RCC 7860 (cell line): ENCODE measurements at regions not wholly inside any gene's neighbourhood (a gene's known extent, or its start where the extent isn't known, plus 50 kb on each side); places are given as distances from the start of the nearest gene placed in this dataset.

Experiments
- DNase-seq: peaks from one replicate; pipeline ENCODE4 v3.0.0-alpha.2; 2015; ENCODE audit warnings: low spot score
- FAIRE-seq: peaks from 2 replicates; lab custom pipeline; 2012; peaks lifted over from hg19 to GRCh38; lab: Jason Lieb, UNC

DNA sequence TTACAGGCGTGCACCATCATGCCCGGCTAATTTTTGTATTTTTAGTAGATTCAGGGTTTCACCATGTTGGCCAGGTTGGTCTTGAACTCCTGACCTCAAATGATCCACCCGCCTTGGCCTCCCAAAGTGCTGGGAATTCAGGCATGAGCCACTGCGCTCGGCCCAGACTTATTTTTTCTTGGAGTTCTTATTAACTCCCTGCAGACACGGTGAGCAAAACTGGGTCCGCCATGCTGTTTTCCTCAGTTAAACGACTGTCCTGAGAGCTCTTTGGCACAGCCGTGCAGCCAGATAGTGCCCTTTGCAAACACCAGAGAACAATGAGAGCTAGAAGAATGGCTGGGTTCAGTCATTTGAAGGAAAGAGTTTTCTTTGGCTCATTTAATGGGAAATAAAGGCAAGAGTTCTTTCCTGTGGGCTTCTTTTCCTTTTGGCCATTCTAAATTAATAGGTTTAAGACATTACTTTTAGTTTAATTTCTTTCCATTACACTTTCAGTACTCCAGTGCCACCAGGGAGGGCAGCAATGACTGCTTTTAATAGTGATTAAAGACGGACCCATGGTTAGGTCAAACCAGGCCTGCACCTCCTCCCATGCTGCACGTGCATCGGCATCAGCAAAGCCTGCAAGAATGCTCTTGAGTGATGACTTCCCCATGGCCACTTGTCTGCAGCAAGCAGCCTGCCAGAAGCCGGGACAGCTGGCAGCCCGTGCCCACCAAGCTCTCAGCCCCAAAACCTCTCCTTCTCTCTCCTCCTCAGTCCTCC, 60.7 kb downstream of the VCPKMT start:
- DNase-seq (no peak), FAIRE-seq (no peak)

- DNase-seq, result no peak
- no peak for FAIRE-seq
Measured at GRCh38 chr14:50056435-50056834, 59.9 kb downstream of the VCPKMT start.

- no peak for DNase-seq
- FAIRE-seq, result no peak
Measured at GRCh38 chr14:50057331-50057730, 59.0 kb downstream of the VCPKMT start.

DNA sequence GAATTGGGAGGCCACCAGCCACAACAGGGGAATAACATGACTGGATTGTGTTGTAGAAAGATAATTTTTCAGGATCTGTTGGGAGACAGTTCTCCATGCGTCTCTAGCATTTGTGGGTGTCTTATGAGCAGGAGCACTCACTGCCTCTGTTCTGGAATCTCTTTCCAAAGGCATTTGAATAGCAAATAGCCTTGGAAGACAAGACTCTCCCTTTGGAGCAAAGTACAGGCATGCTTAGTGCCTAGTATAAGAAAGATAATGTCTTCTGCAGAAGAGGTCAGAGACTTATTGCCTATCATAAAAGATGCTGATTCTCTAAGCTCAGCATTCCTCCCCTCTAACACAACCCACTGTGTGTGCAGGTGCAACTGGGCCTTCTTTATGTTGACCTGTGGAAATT, 58.3 kb downstream of the VCPKMT start:
- no peak for DNase-seq
- FAIRE-seq, result no peak
